ENCODE measurements at regions not wholly inside any gene's neighbourhood (a gene's known extent, or its start where the extent isn't known, plus 50 kb on each side); places are given as distances from the start of the nearest gene placed in this dataset.
A peak's percentile ranks its signal among the peaks of the same experiment; 100 is the strongest.
"Not testable (repeated sequence)": the region's sequence is repeated elsewhere in the genome, so short reads cannot be mapped to it uniquely, and the experiment has no call there.

- TF ChIP-seq CTCF (IDR thresholded peaks at IDR 0.05), result no peak
- Histone ChIP-seq H3K4me1 (peaks cover 0 to 26% (median 3%) of the 10 kb centered on the region in 4 donors), H3K27me3 (no peaks in the 10 kb centered on the region), H3K9me3 (no peaks in the 10 kb centered on the region), H3K27ac (peak overlapping the region in 1 of 2 donors; percentile 9), H3K36me3 (no peaks in the 10 kb centered on the region), H3K4me3 (no peak overlapping the region)
- intact Hi-C loops (cut with DNase I; ENCODE audit: low total_unique reads), result no loop called here
- no peak for DNase-seq
Measured at GRCh38 chr4:114321366-114321765, 277.2 kb upstream of the UGT8 start.

GRCh38 chr4:114323841-114324240, 274.8 kb upstream of the UGT8 start:
- Histone ChIP-seq H3K4me1 (peaks cover 0 to 18% (median 2%) of the 10 kb centered on the region in 4 donors), H3K4me3 (no peak overlapping the region), H3K27ac (no peak overlapping the region), H3K36me3 (no peaks in the 10 kb centered on the region), H3K9me3 (no peaks in the 10 kb centered on the region), H3K27me3 (no peaks in the 10 kb centered on the region)
- intact Hi-C loops (cut with DNase I; ENCODE audit: low total_unique reads), result no loop called here
- TF ChIP-seq CTCF (IDR thresholded peaks at IDR 0.05), result no peak
- DNase-seq, result no peak

GRCh38 chr4:114326358-114326757, 272.2 kb upstream of the UGT8 start:
- Histone ChIP-seq H3K27ac (no peak overlapping the region), H3K27me3 (no peaks in the 10 kb centered on the region), H3K4me1 (peaks cover 0 to 7% (median under 1%) of the 10 kb centered on the region in 4 donors), H3K36me3 (no peaks in the 10 kb centered on the region), H3K4me3 (no peak overlapping the region), H3K9me3 (no peaks in the 10 kb centered on the region)
- intact Hi-C loops (cut with DNase I; ENCODE audit: low total_unique reads), result no loop called here
- TF ChIP-seq CTCF (IDR thresholded peaks at IDR 0.05), result no peak
- no peak for DNase-seq

GRCh38 chr4:114332119-114332518, 266.5 kb upstream of the UGT8 start:
- peaks cover 0 to 12% (median 0%) of the 10 kb centered on the region in 4 donors for H3K4me1 ChIP-seq
- no peak for DNase-seq
- TF ChIP-seq CTCF (IDR thresholded peaks at IDR 0.05), result no peak
- intact Hi-C loops (cut with DNase I; ENCODE audit: low total_unique reads), result no loop called here
- no peaks in the 10 kb centered on the region for H3K27me3 ChIP-seq
- no peak overlapping the region for H3K27ac ChIP-seq
- H3K9me3 ChIP-seq, result no peaks in the 10 kb centered on the region
- no peak overlapping the region for H3K4me3 ChIP-seq
- no peaks in the 10 kb centered on the region for H3K36me3 ChIP-seq

- peaks cover 0 to 12% (median 0%) of the 10 kb centered on the region in 4 donors for H3K4me1 ChIP-seq
- H3K36me3 ChIP-seq; H3K4me3 ChIP-seq; intact Hi-C loops (cut with DNase I; ENCODE audit: low total_unique reads); H3K27ac ChIP-seq; H3K9me3 ChIP-seq; DNase-seq; H3K27me3 ChIP-seq: not testable (repeated sequence)
Measured at GRCh38 chr4:114334363-114334762, 264.2 kb upstream of the UGT8 start.

- TF ChIP-seq CTCF (IDR thresholded peaks at IDR 0.05), result no peak
- no peaks in the 10 kb centered on the region for H3K27me3 ChIP-seq
- no peaks in the 10 kb centered on the region for H3K9me3 ChIP-seq
- no peak overlapping the region for H3K4me3 ChIP-seq
- peaks cover 0 to 12% (median 0%) of the 10 kb centered on the region in 4 donors for H3K4me1 ChIP-seq
- no peak for DNase-seq
- H3K36me3 ChIP-seq, result no peaks in the 10 kb centered on the region
- H3K27ac ChIP-seq, result no peak overlapping the region
- intact Hi-C loops (cut with DNase I; ENCODE audit: low total_unique reads), result no loop called here
Measured at GRCh38 chr4:114334884-114335330, 263.7 kb upstream of the UGT8 start.

All from tibial artery (tissue), 4 donors.